ENCODE measurements at regions not wholly inside any gene's neighbourhood (a gene's known extent, or its start where the extent isn't known, plus 50 kb on each side); places are given as distances from the start of the nearest gene placed in this dataset.

DNA sequence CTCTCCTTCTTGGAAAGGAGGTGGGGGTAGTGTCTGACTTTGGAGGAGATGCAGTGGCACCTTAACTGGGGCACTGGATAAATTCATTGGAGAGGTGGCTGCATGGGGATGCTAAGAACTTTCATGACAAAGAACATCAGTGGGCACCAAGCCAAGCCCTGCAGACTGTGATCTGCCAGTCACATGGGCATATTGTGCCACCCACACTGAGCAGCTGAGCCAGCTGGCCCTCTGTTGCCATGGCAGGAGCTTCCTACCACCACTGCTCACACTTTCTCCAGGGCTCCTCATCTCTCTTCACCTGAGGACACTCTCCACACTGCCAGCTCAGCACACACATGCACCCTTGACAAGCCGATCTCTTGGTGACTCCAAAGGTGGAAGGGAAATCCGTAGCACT is 715.6 kb downstream of the QKI start:
- Histone ChIP-seq H3K36me3 (ENCODE audit: control insufficient read depth, insufficient read depth, low read length) (no peaks in the 10 kb centered on the region), H3K4me1 (no peaks in the 10 kb centered on the region), H3K4me3 (ENCODE audit: low read depth, low read length) (no peak overlapping the region), H3K27me3 (replicated peaks; ENCODE audit: control insufficient read depth, insufficient read depth, low read length) (no peaks in the 10 kb centered on the region), H3K9me3 (no peaks in the 10 kb centered on the region)
- H3K4me3 Mint-ChIP-seq (ENCODE audit: unreplicated experiment): no peak overlapping the region
- H3K4me1 Mint-ChIP-seq (ENCODE audit: low read depth, unreplicated experiment): no peaks in the 10 kb centered on the region
- ChIA-PET POLR2A (no interaction called here), CTCF (no interaction called here)
- no peak overlapping the region for H3K27ac Mint-ChIP-seq (ENCODE audit: unreplicated experiment)
- H3K27me3 Mint-ChIP-seq (ENCODE audit: insufficient read depth, unreplicated experiment): peaks cover 2% of the 10 kb centered on the region
- intact Hi-C loops (cut with micrococcal nuclease; ENCODE audit: unreplicated experiment): no loop called here
- TF ChIP-seq, protein P1, sequence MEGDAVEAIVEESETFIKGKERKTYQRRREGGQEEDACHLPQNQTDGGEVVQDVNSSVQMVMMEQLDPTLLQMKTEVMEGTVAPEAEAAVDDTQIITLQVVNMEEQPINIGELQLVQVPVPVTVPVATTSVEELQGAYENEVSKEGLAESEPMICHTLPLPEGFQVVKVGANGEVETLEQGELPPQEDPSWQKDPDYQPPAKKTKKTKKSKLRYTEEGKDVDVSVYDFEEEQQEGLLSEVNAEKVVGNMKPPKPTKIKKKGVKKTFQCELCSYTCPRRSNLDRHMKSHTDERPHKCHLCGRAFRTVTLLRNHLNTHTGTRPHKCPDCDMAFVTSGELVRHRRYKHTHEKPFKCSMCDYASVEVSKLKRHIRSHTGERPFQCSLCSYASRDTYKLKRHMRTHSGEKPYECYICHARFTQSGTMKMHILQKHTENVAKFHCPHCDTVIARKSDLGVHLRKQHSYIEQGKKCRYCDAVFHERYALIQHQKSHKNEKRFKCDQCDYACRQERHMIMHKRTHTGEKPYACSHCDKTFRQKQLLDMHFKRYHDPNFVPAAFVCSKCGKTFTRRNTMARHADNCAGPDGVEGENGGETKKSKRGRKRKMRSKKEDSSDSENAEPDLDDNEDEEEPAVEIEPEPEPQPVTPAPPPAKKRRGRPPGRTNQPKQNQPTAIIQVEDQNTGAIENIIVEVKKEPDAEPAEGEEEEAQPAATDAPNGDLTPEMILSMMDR (IDR thresholded peaks at IDR 0.05; ENCODE audit: insufficient read depth in 1 of 2, low read depth in 1 of 2, low read length in 1 of 2, severe bottlenecking in 1 of 2, unreplicated experiment in 1 of 2): no peak
- no peak for DNase-seq
- H3K36me3 Mint-ChIP-seq (ENCODE audit: insufficient read depth, unreplicated experiment): no peaks in the 10 kb centered on the region
- no TSS peak for BruUV-seq (replicated peaks)
- H3K9me3 Mint-ChIP-seq (ENCODE audit: unreplicated experiment): peaks cover 9% of the 10 kb centered on the region

DNA sequence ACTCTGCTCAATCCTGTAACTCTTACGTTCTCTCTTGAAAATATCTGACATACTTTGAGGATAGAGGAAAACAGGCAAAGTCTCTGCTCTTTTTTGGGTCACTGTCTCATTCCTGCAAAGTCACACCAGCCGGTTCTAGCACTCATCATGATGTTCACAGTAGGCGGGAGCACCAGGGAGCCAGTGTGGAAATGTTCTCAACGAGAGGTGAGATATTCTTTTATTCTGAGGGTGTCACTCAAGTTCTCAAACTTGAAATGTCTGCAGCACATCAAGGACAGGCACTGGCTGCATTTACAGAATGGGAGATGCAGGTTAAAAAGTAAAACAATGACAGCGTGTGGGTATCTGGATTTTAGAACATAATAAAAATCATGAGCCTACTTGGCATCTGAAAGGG is 714.7 kb downstream of the QKI start:
- Mint-ChIP-seq H3K27me3 (ENCODE audit: insufficient read depth, unreplicated experiment) (peaks cover 2% of the 10 kb centered on the region), H3K4me1 (ENCODE audit: low read depth, unreplicated experiment) (no peaks in the 10 kb centered on the region), H3K4me3 (ENCODE audit: unreplicated experiment) (no peak overlapping the region), H3K9me3 (ENCODE audit: unreplicated experiment) (peaks cover 16% of the 10 kb centered on the region), H3K27ac (ENCODE audit: unreplicated experiment) (no peak overlapping the region), H3K36me3 (ENCODE audit: insufficient read depth, unreplicated experiment) (no peaks in the 10 kb centered on the region)
- H3K36me3 ChIP-seq (ENCODE audit: control insufficient read depth, insufficient read depth, low read length): no peaks in the 10 kb centered on the region
- no peaks in the 10 kb centered on the region for H3K27me3 ChIP-seq (replicated peaks; ENCODE audit: control insufficient read depth, insufficient read depth, low read length)
- H3K4me1 ChIP-seq: no peaks in the 10 kb centered on the region
- intact Hi-C loops (cut with micrococcal nuclease; ENCODE audit: unreplicated experiment): no loop called here
- ChIA-PET CTCF (no interaction called here), POLR2A (no interaction called here)
- BruUV-seq (replicated peaks): no TSS peak
- no peaks in the 10 kb centered on the region for H3K9me3 ChIP-seq
- TF ChIP-seq, protein P1 (IDR thresholded peaks at IDR 0.05; ENCODE audit: insufficient read depth in 1 of 2, low read depth in 1 of 2, low read length in 1 of 2, severe bottlenecking in 1 of 2, unreplicated experiment in 1 of 2): no peak
- no peak for DNase-seq
- no peak overlapping the region for H3K4me3 ChIP-seq (ENCODE audit: low read depth, low read length)

GRCh38 chr6:164128101-164128500 is 713.6 kb downstream of the QKI start:
- CTCF ChIA-PET: no interaction called here

More at GRCh38 chr6:164128101-164128500, 713.6 kb downstream of the QKI start:
- Histone ChIP-seq H3K27me3 (replicated peaks; ENCODE audit: control insufficient read depth, insufficient read depth, low read length) (no peaks in the 10 kb centered on the region), H3K9me3 (no peaks in the 10 kb centered on the region), H3K4me1 (no peaks in the 10 kb centered on the region), H3K4me3 (ENCODE audit: low read depth, low read length) (no peak overlapping the region), H3K36me3 (ENCODE audit: control insufficient read depth, insufficient read depth, low read length) (no peaks in the 10 kb centered on the region)
- Mint-ChIP-seq H3K9me3 (ENCODE audit: unreplicated experiment) (peaks cover 16% of the 10 kb centered on the region), H3K27ac (ENCODE audit: unreplicated experiment) (no peak overlapping the region), H3K36me3 (ENCODE audit: insufficient read depth, unreplicated experiment) (no peaks in the 10 kb centered on the region), H3K4me3 (ENCODE audit: unreplicated experiment) (no peak overlapping the region), H3K27me3 (ENCODE audit: insufficient read depth, unreplicated experiment) (peaks cover 2% of the 10 kb centered on the region), H3K4me1 (ENCODE audit: low read depth, unreplicated experiment) (no peaks in the 10 kb centered on the region)
- intact Hi-C loops (cut with micrococcal nuclease; ENCODE audit: unreplicated experiment): no loop called here
- TF ChIP-seq, protein P1 (IDR thresholded peaks at IDR 0.05; ENCODE audit: insufficient read depth in 1 of 2, low read depth in 1 of 2, low read length in 1 of 2, severe bottlenecking in 1 of 2, unreplicated experiment in 1 of 2): no peak
- POLR2A ChIA-PET: no interaction called here
- DNase-seq: no peak
- BruUV-seq (replicated peaks): no TSS peak

All from Caco-2 (cell line).